Gastroesophageal sphincter (tissue), 4 donors: ENCODE measurements at regions not wholly inside any gene's neighbourhood (a gene's known extent, or its start where the extent isn't known, plus 50 kb on each side); places are given as distances from the start of the nearest gene placed in this dataset.

ENCODE experiments used
- ATAC-seq: fragments of 150-250 bp; one replicate; pipeline ENCODE4 v1.9.1; 2016; ENCODE audit warnings: mild to moderate bottlenecking, moderate library complexity
- H3K27ac ChIP-seq, 4 donors: fragments of 200-600 bp; sonication (generic) in 3 of 4; 1 replicate in 3 of 4; 2 replicates in 1 of 4; pipeline ENCODE4 v1.5.1; 2016 to 2019
- H3K27me3 ChIP-seq: fragments of 200-600 bp; sonication (generic); one replicate; pipeline ENCODE4 v1.5.1; 2019
- H3K36me3 ChIP-seq, 2 donors: fragments of 200-600 bp; sonication (generic); one replicate each; pipeline ENCODE4 v1.5.1; 2019; ENCODE audit warnings: control low read depth in 1 of 2
- H3K4me1 ChIP-seq, 3 donors: fragments of 200-600 bp; sonication (generic); 1 replicate in 2 of 3; 2 replicates in 1 of 3; pipeline ENCODE4 v1.5.1; 2016 to 2019; ENCODE audit warnings: control low read depth in 2 of 3
- H3K4me3 ChIP-seq, 2 donors: fragments of 200-600 bp; sonication (generic); one replicate each; pipeline ENCODE4 v1.5.1; 2019; ENCODE audit warnings: mild to moderate bottlenecking in 1 of 2, moderate library complexity in 1 of 2
- H3K9me3 ChIP-seq, 3 donors: fragments of 200-600 bp; sonication (generic); one replicate each; pipeline ENCODE4 v1.5.1; 2017 to 2019; ENCODE audit warnings: control low read depth in 2 of 3
- EP300 ChIP-seq: sonication (generic); formaldehyde crosslinking; IDR thresholded peaks from one replicate; pipeline ENCODE4 v1.6.1; 2017; ENCODE audit warnings: antibody characterized with exemption, mild to moderate bottlenecking
- POLR2A ChIP-seq, 2 donors: fragments of 450-650 bp; IDR thresholded peaks; one replicate each; pipeline ENCODE4 v1.6.1; 2017; ENCODE audit warnings: antibody characterized with exemption in 2 of 2, mild to moderate bottlenecking in 2 of 2, moderate library complexity in 1 of 2
- POLR2AphosphoS5 ChIP-seq: sonication (generic); formaldehyde crosslinking; IDR thresholded peaks from one replicate; pipeline ENCODE4 v1.6.1; 2017; ENCODE audit warnings: antibody characterized with exemption
- WGBS, 2 donors: methylation state at CpG; one replicate each; pipeline ENCODE4 v1.1.5; 2018; ENCODE audit warnings: low coverage in 1 of 2; 5-methylcytosine and 5-hydroxymethylcytosine counted together
- TF ChIP-seq, protein P1 (sequence below), 4 experiments: fragments of 200-600 bp in 2 of 4; fragments of 450-650 bp in 2 of 4; sonication (generic) in 1 of 4; IDR thresholded peaks; one replicate each; pipeline ENCODE4 v1.5.1; 2017 to 2019; ENCODE audit warnings: antibody characterized with exemption in 4 of 4, mild to moderate bottlenecking in 2 of 4, moderate library complexity in 2 of 4

- WGBS, 2 donors: 77 to 78% methylated on average over 3 to 7 of the region's 7 CpGs
- Histone ChIP-seq H3K36me3 (no peaks in the 10 kb centered on the region), H3K4me3 (no peak overlapping the region), H3K27ac (no peak overlapping the region), H3K4me1 (no peaks in the 10 kb centered on the region), H3K9me3 (no peaks in the 10 kb centered on the region), H3K27me3 (no peaks in the 10 kb centered on the region)
- no peak for ATAC-seq
- TF ChIP-seq POLR2A (IDR thresholded peaks at IDR 0.05) (no peak), POLR2AphosphoS5 (no peak), EP300 (no peak)
- TF ChIP-seq, protein P1, sequence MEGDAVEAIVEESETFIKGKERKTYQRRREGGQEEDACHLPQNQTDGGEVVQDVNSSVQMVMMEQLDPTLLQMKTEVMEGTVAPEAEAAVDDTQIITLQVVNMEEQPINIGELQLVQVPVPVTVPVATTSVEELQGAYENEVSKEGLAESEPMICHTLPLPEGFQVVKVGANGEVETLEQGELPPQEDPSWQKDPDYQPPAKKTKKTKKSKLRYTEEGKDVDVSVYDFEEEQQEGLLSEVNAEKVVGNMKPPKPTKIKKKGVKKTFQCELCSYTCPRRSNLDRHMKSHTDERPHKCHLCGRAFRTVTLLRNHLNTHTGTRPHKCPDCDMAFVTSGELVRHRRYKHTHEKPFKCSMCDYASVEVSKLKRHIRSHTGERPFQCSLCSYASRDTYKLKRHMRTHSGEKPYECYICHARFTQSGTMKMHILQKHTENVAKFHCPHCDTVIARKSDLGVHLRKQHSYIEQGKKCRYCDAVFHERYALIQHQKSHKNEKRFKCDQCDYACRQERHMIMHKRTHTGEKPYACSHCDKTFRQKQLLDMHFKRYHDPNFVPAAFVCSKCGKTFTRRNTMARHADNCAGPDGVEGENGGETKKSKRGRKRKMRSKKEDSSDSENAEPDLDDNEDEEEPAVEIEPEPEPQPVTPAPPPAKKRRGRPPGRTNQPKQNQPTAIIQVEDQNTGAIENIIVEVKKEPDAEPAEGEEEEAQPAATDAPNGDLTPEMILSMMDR (IDR thresholded peaks at IDR 0.05): no peak
These were observed 69.6 kb upstream of the SALL4 start for GRCh38 chr20:51871943-51872342.

GRCh38 chr20:51869002-51869401 is 66.7 kb upstream of the SALL4 start:
- no peak for ATAC-seq
- TF ChIP-seq POLR2A (IDR thresholded peaks at IDR 0.05): no peak
- no peak for TF ChIP-seq POLR2AphosphoS5
- Histone ChIP-seq H3K4me1 (no peaks in the 10 kb centered on the region), H3K9me3 (no peaks in the 10 kb centered on the region), H3K4me3 (no peak overlapping the region), H3K27me3 (peaks cover 5% of the 10 kb centered on the region), H3K36me3 (no peaks in the 10 kb centered on the region), H3K27ac (no peak overlapping the region)
- 79 to 85% methylated on average over 3 of the region's 3 CpGs for WGBS, 2 donors

GRCh38 chr20:51867251-51867650 is 64.9 kb upstream of the SALL4 start:
- Histone ChIP-seq H3K36me3 (no peaks in the 10 kb centered on the region), H3K27ac (no peak overlapping the region), H3K9me3 (no peaks in the 10 kb centered on the region), H3K4me1 (no peaks in the 10 kb centered on the region), H3K27me3 (peaks cover 6% of the 10 kb centered on the region), H3K4me3 (no peak overlapping the region)
- ATAC-seq: no peak
- TF ChIP-seq POLR2A (IDR thresholded peaks at IDR 0.05): no peak
- 79 to 81% methylated on average over 2 to 3 of the region's 3 CpGs for WGBS, 2 donors

DNA sequence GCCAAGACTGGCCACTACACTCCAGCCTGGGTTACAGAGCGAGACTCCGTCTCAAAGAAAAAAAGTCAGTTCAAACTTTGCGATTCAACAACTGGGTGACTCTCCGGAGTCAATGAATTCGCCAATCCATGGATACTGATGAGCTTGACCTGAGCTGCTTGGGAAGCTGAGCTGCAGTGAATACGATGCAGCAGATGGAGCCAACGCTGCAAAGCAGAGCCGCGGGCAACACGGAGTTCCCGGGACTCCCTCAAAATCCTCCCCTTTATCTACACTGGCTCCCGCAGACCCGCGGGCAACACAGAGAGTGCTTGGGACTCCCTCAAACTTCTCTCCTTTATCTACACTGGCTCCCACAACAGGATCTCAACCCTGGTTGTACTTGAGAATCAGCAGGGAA is 62.6 kb upstream of the SALL4 start:
- Histone ChIP-seq H3K27ac (no peak overlapping the region), H3K4me3 (no peak overlapping the region), H3K9me3 (no peaks in the 10 kb centered on the region), H3K4me1 (no peaks in the 10 kb centered on the region), H3K27me3 (peaks cover 10% of the 10 kb centered on the region), H3K36me3 (no peaks in the 10 kb centered on the region)
- ATAC-seq: no peak
- TF ChIP-seq, protein P1 (IDR thresholded peaks at IDR 0.05): no peak
- TF ChIP-seq EP300: no peak
- TF ChIP-seq POLR2AphosphoS5: no peak
- no peak for TF ChIP-seq POLR2A (IDR thresholded peaks at IDR 0.05)
- 90 to 100% methylated on average over 2 to 14 of the region's 14 CpGs for WGBS, 2 donors

DNA sequence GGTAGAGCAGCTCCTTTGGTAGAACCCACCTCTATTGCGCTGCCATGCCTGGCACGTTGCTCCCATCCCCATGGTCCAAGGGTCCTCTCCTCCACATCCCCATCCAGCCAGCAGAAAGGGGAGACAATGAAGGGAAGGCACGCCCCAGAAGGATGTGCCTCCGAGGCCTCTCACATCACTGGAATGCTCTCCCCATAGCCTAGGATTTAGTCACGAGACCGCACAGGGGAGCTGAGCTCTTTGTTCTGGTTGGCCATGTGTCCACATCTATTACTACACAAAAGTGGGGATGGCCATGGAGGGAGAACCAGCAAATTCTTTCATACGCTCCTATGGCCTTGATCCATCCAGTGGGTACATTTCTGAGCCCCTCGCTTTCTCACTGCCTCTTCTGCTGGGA is 60.5 kb upstream of the SALL4 start:
- WGBS, 2 donors: 87 to 100% methylated on average over 2 to 5 of the region's 8 CpGs
- Histone ChIP-seq H3K4me3 (no peak overlapping the region), H3K4me1 (no peaks in the 10 kb centered on the region), H3K36me3 (no peaks in the 10 kb centered on the region), H3K27me3 (peaks cover 10% of the 10 kb centered on the region), H3K9me3 (no peaks in the 10 kb centered on the region), H3K27ac (no peak overlapping the region)
- TF ChIP-seq EP300: no peak
- TF ChIP-seq, protein P1 (IDR thresholded peaks at IDR 0.05): no peak
- ATAC-seq: no peak

DNA sequence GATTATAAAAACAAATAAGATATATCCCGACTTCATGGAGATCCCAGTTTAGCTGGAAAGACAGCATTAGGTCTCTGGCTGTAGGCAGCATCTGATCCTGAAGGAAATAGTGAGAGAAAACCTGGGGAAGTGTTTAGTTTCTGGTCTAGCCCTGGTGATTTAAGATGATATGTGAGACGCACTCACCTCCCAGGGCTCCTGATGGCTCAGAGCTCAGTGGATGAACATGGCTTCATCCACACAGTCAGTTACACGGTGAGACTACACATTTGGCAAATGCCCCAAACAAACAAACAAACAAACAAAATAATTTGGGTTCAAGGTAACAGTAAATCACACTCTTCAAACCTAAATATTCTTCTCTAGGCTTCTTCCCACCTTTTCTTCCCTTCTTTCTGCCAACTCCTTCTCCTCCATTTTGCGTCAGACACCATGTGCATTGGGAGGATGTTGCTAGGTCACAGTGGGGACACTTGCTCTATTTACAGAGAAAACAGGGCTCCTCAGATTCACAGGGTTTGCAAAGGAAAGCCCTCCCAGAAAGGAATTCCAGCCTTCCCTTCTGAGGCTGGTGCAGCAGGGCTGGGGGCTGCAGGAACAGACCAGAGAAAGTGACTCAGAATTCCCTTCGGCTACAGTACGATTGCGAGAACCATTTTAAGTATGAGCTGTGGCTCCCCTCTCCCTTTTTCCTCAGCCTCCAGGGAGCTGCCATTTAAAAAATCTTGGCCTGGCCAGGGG is 59.6 kb upstream of the SALL4 start:
- H3K9me3 ChIP-seq: no peaks in the 10 kb centered on the region
- H3K27ac ChIP-seq: no peak overlapping the region
- no peaks in the 10 kb centered on the region for H3K36me3 ChIP-seq
- ATAC-seq: no peak
- peaks cover 10% of the 10 kb centered on the region for H3K27me3 ChIP-seq
- no peaks in the 10 kb centered on the region for H3K4me1 ChIP-seq
- no peak for TF ChIP-seq EP300
- TF ChIP-seq, protein P1 (IDR thresholded peaks at IDR 0.05): no peak
- TF ChIP-seq POLR2A (IDR thresholded peaks at IDR 0.05): no peak
- no peak for TF ChIP-seq POLR2AphosphoS5
- no peak overlapping the region for H3K4me3 ChIP-seq
- WGBS, 2 donors: 59 to 78% methylated on average over 2 to 6 of the region's 7 CpGs
